Stimulated activated CD4-positive, alpha-beta T cell treated with anti-CD3 and anti-CD28 coated beads, Interleukin-4, amount 100 ng/mL, for 48 hours (primary cell): ENCODE measurements at regions not wholly inside any gene's neighbourhood (a gene's known extent, or its start where the extent isn't known, plus 50 kb on each side); places are given as distances from the start of the nearest gene placed in this dataset.

Source experiments
- DNase-seq, 2 donors: peaks; one replicate each; pipeline ENCODE4 v3.0.0-alpha.2; 2020; ENCODE audit warnings: low read depth in 2 of 2

GRCh38 chr15:70284438-70285214, 186.9 kb upstream of the TLE3 start:
- no peak for DNase-seq

DNA sequence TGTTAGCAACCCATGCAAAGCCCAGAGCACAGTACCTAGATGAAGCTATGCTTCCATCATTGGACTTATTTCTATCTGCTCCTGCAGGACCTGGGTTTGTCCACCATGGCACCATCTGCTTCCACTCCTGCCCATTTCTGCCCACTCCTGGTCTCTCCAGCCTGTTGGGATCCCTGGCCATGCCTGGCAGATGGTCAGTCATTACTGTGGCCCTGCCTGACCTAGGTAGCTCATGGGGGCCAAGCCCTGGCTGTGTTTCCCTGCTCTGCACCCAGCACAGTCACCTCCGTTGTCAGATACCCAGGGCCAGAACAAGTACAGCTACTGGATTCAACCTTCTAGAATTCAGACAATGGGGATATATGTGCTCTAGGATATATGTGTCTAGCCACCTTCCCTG, 185.8 kb upstream of the TLE3 start:
- no peak for DNase-seq

GRCh38 chr15:70281811-70282307, 184.1 kb upstream of the TLE3 start:
- no peak for DNase-seq

GRCh38 chr15:70281261-70281810, 183.6 kb upstream of the TLE3 start:
- DNase-seq, result no peak

DNA sequence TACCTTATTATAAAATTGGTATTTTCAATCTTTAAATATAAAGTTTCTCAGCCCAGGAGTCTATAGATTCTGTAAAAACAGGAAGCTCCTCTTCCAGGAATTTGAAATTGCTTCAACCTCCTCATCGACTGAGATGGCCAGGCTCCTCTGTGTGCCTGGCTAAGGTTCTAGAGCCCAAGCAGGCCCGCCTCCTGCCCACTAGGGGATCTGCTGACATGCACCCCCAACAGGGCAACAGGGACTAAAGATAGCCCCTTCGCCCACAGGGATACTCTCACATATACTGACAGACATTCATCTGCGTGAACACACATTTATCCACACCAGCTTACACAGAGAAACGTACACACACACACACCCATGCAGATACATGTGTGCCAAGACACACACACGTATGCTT, 183.1 kb upstream of the TLE3 start:
- DNase-seq, result no peak

DNA sequence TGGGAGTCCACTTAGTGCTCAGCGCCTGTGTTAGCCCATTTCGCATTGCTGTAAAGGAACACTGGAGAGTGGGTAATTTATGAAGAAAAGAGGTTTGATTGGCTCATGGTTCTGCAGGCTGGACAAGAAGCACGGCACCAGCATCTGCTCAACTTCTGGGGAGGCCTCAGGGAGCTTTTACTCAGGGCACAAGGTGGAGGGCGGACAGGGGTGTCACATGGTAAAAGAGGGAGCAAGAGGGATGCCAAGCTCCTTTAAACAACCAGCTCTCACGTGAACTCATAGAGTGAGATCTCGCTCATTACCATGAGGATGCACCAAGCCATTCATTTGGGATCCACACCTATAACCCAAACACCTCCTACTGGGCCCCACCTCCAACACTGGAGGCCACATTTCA, 181.4 kb upstream of the TLE3 start:
- no peak for DNase-seq

DNA sequence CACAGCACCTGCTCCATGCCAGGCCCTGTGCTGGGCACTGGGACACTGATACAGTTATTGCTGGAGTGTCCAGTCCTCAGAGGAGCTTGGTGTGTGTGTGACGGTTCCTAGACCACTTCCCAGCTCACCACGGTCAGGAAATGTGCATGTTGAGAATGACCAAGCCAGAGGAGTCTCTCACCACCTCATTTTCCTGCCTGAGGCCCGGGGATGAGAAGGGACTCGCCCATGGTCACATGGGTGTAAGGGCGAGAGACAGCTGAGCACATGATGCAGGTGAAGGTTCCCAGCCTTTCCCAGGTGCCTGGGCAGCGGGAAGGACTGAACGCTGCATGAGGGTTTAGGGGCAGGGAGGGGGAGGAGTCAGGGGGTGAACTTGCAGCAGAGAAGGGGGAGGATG, 180.9 kb upstream of the TLE3 start:
- no peak for DNase-seq

GRCh38 chr15:70277556-70277955, 179.8 kb upstream of the TLE3 start:
- DNase-seq, result no peak

- no peak for DNase-seq
Observed at GRCh38 chr15:70276401-70276800, 178.7 kb upstream of the TLE3 start.

- DNase-seq, result no peak
Observed at GRCh38 chr15:70275461-70276138, 177.9 kb upstream of the TLE3 start.

DNA sequence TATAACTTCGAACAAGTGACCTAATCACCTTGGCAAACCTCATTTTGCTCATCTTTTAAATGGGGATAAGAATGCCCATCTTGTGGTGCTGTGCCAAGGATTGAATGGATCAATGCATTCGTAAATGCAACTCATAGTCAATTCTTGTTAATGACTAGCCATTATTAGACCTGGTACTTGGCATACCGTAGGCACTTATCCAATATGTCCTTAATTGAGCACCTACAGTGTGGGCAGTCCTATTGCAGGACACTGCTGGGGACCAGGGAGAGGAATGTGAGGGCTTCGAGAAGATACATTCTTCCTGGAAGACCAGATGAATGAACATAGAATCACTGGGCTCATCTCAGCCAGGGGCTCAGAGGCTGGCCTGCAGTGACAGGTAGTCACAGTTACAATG, 177.2 kb upstream of the TLE3 start:
- DNase-seq, result no peak

DNA sequence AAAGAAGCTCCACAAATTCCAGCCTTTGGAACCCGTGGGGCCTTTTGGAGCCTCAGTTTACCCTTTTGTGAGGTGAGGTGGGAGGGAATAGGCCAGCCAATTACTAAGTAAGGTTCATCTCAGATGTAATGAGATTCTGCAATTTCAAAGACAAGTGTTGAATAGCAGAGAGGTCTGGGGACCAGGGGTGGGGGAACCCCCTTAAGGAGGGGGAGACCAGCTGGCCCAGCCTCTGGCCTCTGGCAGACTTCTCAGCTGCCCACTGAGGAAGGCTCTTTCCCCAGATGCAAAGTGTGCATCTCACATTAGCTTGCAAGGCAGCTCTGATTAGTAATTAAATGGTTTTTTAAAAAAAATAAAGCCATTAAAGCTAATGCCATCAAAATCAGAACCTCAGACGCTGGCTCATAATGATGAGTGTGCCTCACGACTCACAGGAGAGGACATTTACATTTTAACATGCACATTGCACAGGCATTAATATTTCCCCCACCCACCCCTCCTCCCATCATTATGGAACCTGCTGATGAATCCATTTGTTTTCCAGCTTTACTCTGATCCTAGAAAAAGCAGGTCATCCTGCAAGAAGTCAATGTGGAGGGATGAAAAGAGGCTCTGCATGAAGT, 176.7 kb upstream of the TLE3 start:
- no peak for DNase-seq

GRCh38 chr15:70273808-70274207, 176.1 kb upstream of the TLE3 start:
- DNase-seq, result no peak

DNA sequence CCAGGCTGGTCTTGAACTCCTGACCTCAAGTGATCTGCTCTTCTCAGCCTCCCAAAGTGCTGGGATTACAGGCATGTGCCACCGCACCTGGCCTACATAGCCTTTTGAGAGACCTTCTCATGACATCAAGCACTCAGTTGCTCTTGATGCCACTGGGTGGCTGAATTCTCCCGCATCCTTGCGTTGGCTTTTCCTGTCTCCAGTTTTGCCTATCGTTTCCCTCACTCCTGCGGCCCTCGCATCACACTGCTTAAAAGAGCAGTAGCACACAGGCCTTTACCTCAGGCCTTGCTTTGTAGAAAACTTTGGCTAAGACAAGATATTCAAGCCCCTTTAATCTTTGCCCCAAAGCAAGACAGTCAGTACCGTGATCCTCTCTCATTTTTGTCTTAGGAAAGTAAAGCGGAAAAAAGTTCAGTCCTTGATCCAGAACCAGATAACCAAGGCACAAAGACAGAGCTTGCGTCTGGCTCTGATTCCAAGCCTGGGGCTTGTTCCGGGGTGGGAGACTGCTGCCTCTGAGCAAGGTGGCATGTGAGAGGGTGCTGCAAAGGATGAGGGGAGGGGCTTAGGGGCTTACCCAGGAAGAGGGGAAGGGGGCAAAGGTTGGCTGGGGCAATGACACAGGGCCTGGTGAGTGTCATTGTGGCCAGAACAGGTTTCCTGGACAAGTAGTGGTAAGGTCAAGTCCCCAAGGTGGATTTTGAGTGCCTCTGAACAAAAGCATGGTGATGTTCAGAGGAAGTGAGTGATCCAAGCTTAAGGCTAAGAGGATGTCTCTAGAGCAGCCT, 175.0 kb upstream of the TLE3 start:
- DNase-seq, result no peak

DNA sequence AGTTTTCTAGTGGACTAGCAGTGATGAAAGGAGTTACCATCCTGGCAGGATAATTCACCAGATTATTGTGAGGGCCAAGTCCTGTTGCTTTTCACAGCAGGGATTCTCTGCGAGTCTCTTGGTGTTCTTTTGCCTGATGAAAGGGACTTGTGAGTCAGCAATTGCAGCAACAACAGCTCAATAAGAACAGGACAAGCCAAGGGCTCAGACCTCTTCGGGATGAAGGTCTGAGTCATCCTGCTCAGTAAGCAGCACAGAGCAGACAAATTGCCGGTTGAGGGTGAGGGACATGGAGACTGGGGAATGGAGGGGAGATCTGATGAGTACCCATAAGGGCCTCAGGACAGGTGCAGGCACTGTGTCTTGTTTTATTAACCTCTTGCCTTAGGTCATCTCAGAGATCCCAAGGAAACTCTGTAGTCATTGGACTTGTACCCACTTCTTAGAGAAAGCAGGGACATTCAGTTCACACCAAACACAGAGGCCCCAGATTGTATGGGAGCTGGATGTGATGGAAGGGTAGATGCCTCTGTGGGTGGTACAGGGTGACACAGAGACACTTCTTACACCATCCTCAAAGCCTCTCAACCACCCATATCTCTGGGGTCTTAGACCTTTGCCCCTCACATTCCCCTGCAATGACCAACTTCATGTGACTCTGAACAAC, 173.8 kb upstream of the TLE3 start:
- no peak for DNase-seq

GRCh38 chr15:70270752-70271111, 173.0 kb upstream of the TLE3 start:
- DNase-seq, result no peak

- no peak for DNase-seq
Observed at GRCh38 chr15:70269991-70270751, 172.5 kb upstream of the TLE3 start.

GRCh38 chr15:70269311-70269911, 171.7 kb upstream of the TLE3 start:
- no peak for DNase-seq

DNA sequence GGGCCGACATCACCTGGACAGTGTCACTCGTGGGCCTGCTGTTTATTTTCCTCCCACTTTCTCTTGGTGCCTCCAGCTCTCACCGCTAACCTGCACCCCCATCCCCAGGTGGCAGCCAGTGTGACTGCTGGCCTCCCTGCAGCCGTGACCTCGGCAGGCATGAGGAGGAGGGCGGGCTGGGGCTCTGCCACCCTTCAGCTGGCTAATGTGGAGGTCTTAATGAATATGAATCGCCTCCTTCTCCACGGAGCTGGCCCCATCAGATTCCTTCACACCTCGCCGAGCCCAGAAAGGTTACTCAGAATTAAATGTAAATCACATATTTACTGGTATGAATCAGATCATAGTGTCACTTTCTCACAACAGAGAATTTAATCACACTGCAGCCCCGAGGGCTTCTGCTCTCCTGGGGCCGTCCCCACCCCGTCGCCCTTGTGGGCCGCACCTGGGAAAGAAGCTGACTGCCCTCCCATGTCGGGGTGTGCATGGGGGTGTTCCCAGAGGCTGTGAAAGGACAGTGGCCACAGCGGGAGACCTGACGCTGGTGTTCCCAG, 171.1 kb upstream of the TLE3 start:
- no peak for DNase-seq

DNA sequence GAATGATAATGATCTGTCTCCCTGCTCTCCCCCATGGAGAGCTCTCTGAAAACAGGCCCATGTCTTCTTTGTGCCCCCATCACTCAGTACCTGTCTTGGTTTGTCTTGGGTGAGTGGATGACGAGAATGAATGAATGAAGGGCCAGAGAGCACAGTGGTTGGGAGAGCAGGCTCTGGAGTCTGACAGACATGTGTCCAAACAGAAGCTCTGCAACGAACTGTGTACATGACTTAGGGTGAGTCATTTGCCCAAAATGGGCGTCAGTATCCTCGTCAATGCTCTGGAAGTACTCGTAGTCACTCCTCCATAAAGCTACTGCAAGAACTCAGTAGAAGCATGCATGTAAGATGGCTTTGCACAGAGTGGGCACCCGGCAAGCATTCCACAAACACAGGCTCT, 170.2 kb upstream of the TLE3 start:
- no peak for DNase-seq
